SKM-1 (cell line): ENCODE measurements at regions not wholly inside any gene's neighbourhood (a gene's known extent, or its start where the extent isn't known, plus 50 kb on each side); places are given as distances from the start of the nearest gene placed in this dataset.
A peak's percentile ranks its signal among the peaks of the same experiment; 100 is the strongest.
"Not testable (repeated sequence)": the region's sequence is repeated elsewhere in the genome, so short reads cannot be mapped to it uniquely, and the experiment has no call there.

Source experiments
- DNase-seq: peaks from one replicate; lab custom pipeline; 2025; ENCODE audit not compliant: unreplicated experiment; lab: John Stamatoyannopoulos, UW

GRCh38 chr13:88976466-88976865 is 1305.3 kb downstream of the SLITRK5 start:
- DNase-seq, result no peak

- DNase-seq, result no peak
Measured at GRCh38 chr13:88978607-88979006, 1307.4 kb downstream of the SLITRK5 start.

GRCh38 chr13:88979465-88980175 is 1308.4 kb downstream of the SLITRK5 start:
- DNase-seq, result no peak

GRCh38 chr13:89003656-89004055 is 1332.5 kb downstream of the SLITRK5 start:
- no peak for DNase-seq

- no peak for DNase-seq
Measured at GRCh38 chr13:89011615-89012014, 1340.4 kb downstream of the SLITRK5 start.

GRCh38 chr13:89027694-89028306 is 1356.6 kb downstream of the SLITRK5 start:
- no peak for DNase-seq

- no peak for DNase-seq
Measured at GRCh38 chr13:89029062-89029461, 1357.9 kb downstream of the SLITRK5 start.

GRCh38 chr13:89034015-89034414 is 1362.8 kb downstream of the SLITRK5 start:
- DNase-seq, result no peak

- DNase-seq, result no peak
Measured at GRCh38 chr13:89052699-89053098, 1381.5 kb downstream of the SLITRK5 start.

GRCh38 chr13:89053418-89053817 is 1382.2 kb downstream of the SLITRK5 start:
- DNase-seq, result no peak

- no peak for DNase-seq
Measured at GRCh38 chr13:89057274-89057673, 1386.1 kb downstream of the SLITRK5 start.

- no peak for DNase-seq
Measured at GRCh38 chr13:89057862-89058261, 1386.7 kb downstream of the SLITRK5 start.

GRCh38 chr13:89061821-89062220 is 1390.7 kb downstream of the SLITRK5 start:
- DNase-seq, result no peak

GRCh38 chr13:89066868-89067466 is 1395.8 kb downstream of the SLITRK5 start:
- DNase-seq, result peak; percentile 48

GRCh38 chr13:89072979-89073378 is 1401.8 kb downstream of the SLITRK5 start:
- DNase-seq, result no peak

- no peak for DNase-seq
Measured at GRCh38 chr13:89076622-89077021, 1405.5 kb downstream of the SLITRK5 start.

GRCh38 chr13:89082623-89083022 is 1411.5 kb downstream of the SLITRK5 start:
- DNase-seq, result no peak

GRCh38 chr13:89088107-89088506 is 1416.9 kb downstream of the SLITRK5 start:
- DNase-seq, result not testable (repeated sequence)

- DNase-seq, result peak; percentile 53
Measured at GRCh38 chr13:89097994-89098393, 1426.8 kb downstream of the SLITRK5 start.

- no peak for DNase-seq
Measured at GRCh38 chr13:89113744-89114143, 1442.6 kb downstream of the SLITRK5 start.

GRCh38 chr13:89115307-89115706 is 1444.1 kb downstream of the SLITRK5 start:
- no peak for DNase-seq

GRCh38 chr13:89136678-89137077 is 1465.5 kb downstream of the SLITRK5 start:
- no peak for DNase-seq
